HEK293 (cell line): ENCODE measurements at regions not wholly inside any gene's neighbourhood (a gene's known extent, or its start where the extent isn't known, plus 50 kb on each side); places are given as distances from the start of the nearest gene placed in this dataset.

Source experiments
- CTCF ChIA-PET: fragments of 350-600 bp; formaldehyde crosslinking; extraction: SDS; loops from one replicate; lab custom pipeline; 2021; ENCODE audit warnings: antibody characterized with exemption; lab: Yijun Ruan, JAX
- POLR2A ChIA-PET: fragments of 300-600 bp; formaldehyde crosslinking; extraction: SDS; loops from one replicate; lab custom pipeline; 2020; ENCODE audit warnings: antibody characterized with exemption, inconsistent platforms; lab: Yijun Ruan, JAX
- H3K27ac ChIP-seq: fragments of 200-500 bp; sonication (Bioruptor generic); 2 replicates; pipeline ENCODE4 v1.5.1; 2014; ENCODE audit warnings: low read depth, low read length, control low read depth, inconsistent platforms; ENCODE audit errors: extremely low read depth
- H3K36me3 ChIP-seq, 2 experiments: fragments of 200-500 bp in 1 of 2; sonication (Bioruptor generic) in 1 of 2; 1 replicate in 1 of 2; 2 replicates in 1 of 2; pipeline ENCODE4 v1.5.1; 2014 to 2017; ENCODE audit warnings: inconsistent platforms in 2 of 2, low read length in 2 of 2; ENCODE audit not compliant: control insufficient read depth in 2 of 2, insufficient read depth in 1 of 2
- H3K4me1 ChIP-seq: fragments of 200-500 bp; sonication (Bioruptor generic); 2 replicates; pipeline ENCODE4 v1.5.1; 2014; ENCODE audit warnings: mild to moderate bottlenecking, low read length, inconsistent platforms; ENCODE audit not compliant: control insufficient read depth, insufficient read depth
- H3K4me3 ChIP-seq: 2 replicates; pipeline ENCODE4 v1.5.1; 2011; ENCODE audit warnings: low read depth, mild to moderate bottlenecking, control low read depth, low read length, moderate library complexity
- H3K9me3 ChIP-seq: fragments of 200-500 bp; sonication (Bioruptor generic); 2 replicates; pipeline ENCODE4 v1.5.1; 2014; ENCODE audit warnings: low read depth, low read length, inconsistent platforms; ENCODE audit not compliant: control insufficient read depth, insufficient read depth
- BCL11B ChIP-seq: fragments of 450-650 bp; formaldehyde crosslinking; IDR thresholded peaks from 2 replicates; pipeline ENCODE4 v1.5.1; 2016; ENCODE audit warnings: low read depth, missing biosample characterization, missing genetic modification characterization
- RBAK ChIP-seq: fragments of 450-650 bp; formaldehyde crosslinking; IDR thresholded peaks from 2 replicates; pipeline ENCODE4 v1.5.1; 2016; ENCODE audit warnings: missing biosample characterization, missing genetic modification characterization
- TRIM28 ChIP-seq: IDR thresholded peaks from 2 replicates; pipeline ENCODE4 v1.6.1; 2011; ENCODE audit warnings: low read length, control low read depth, borderline replicate concordance
- YY1 ChIP-seq: fragments of 450-650 bp; formaldehyde crosslinking; IDR thresholded peaks from 2 replicates; pipeline ENCODE4 v1.5.1; 2018; ENCODE audit warnings: missing biosample characterization, missing genetic modification characterization
- ZBTB17 ChIP-seq: fragments of 450-650 bp; formaldehyde crosslinking; IDR thresholded peaks from 2 replicates; pipeline ENCODE4 v1.5.1; 2016; ENCODE audit warnings: missing biosample characterization, missing genetic modification characterization
- ZBTB8A ChIP-seq: fragments of 450-650 bp; formaldehyde crosslinking; IDR thresholded peaks from 2 replicates; pipeline ENCODE4 v1.5.1; 2016; ENCODE audit warnings: missing biosample characterization, missing genetic modification characterization
- ZEB2 ChIP-seq: fragments of 450-650 bp; formaldehyde crosslinking; IDR thresholded peaks from 2 replicates; pipeline ENCODE4 v1.5.1; 2016; ENCODE audit warnings: missing biosample characterization, missing genetic modification characterization
- ZNF133 ChIP-seq: fragments of 450-650 bp; formaldehyde crosslinking; IDR thresholded peaks from 2 replicates; pipeline ENCODE4 v1.5.1; 2016; ENCODE audit warnings: missing biosample characterization, missing genetic modification characterization
- ZNF138 ChIP-seq: fragments of 450-650 bp; formaldehyde crosslinking; IDR thresholded peaks from 2 replicates; pipeline ENCODE4 v1.5.1; 2016; ENCODE audit warnings: missing biosample characterization, missing genetic modification characterization, borderline replicate concordance
- ZNF157 ChIP-seq: fragments of 450-650 bp; formaldehyde crosslinking; IDR thresholded peaks from 2 replicates; pipeline ENCODE4 v1.5.1; 2016; ENCODE audit warnings: missing biosample characterization, missing genetic modification characterization
- ZNF311 ChIP-seq: fragments of 450-650 bp; formaldehyde crosslinking; IDR thresholded peaks from 2 replicates; pipeline ENCODE4 v1.5.1; 2017; ENCODE audit warnings: missing biosample characterization, missing genetic modification characterization, borderline replicate concordance
- ZNF48 ChIP-seq: fragments of 450-650 bp; formaldehyde crosslinking; IDR thresholded peaks from 2 replicates; pipeline ENCODE4 v1.5.1; 2016; ENCODE audit warnings: missing biosample characterization, missing genetic modification characterization
- ZNF544 ChIP-seq: fragments of 450-650 bp; formaldehyde crosslinking; IDR thresholded peaks from 2 replicates; pipeline ENCODE4 v1.5.0; 2017; ENCODE audit warnings: missing biosample characterization, missing genetic modification characterization
- ZNF560 ChIP-seq: fragments of 450-650 bp; formaldehyde crosslinking; IDR thresholded peaks from 2 replicates; pipeline ENCODE4 v1.5.1; 2017; ENCODE audit warnings: missing biosample characterization, missing genetic modification characterization, borderline replicate concordance
- ZNF571 ChIP-seq: fragments of 450-650 bp; formaldehyde crosslinking; IDR thresholded peaks from 2 replicates; pipeline ENCODE4 v1.5.0; 2017; ENCODE audit warnings: missing biosample characterization, missing genetic modification characterization
- ZNF623 ChIP-seq: fragments of 450-650 bp; formaldehyde crosslinking; IDR thresholded peaks from 2 replicates; pipeline ENCODE4 v1.5.1; 2016; ENCODE audit warnings: missing biosample characterization, missing genetic modification characterization
- ZNF624 ChIP-seq: fragments of 450-650 bp; formaldehyde crosslinking; IDR thresholded peaks from 2 replicates; pipeline ENCODE4 v1.5.1; 2017; ENCODE audit warnings: missing biosample characterization, missing genetic modification characterization
- ZNF626 ChIP-seq: fragments of 450-650 bp; sonication (Bioruptor Pico); formaldehyde crosslinking; IDR thresholded peaks from 2 replicates; pipeline ENCODE4 v1.5.1; 2018; ENCODE audit warnings: missing biosample characterization, missing genetic modification characterization, inconsistent platforms
- ZNF629 ChIP-seq: fragments of 450-650 bp; formaldehyde crosslinking; IDR thresholded peaks from 2 replicates; pipeline ENCODE4 v1.5.1; 2017; ENCODE audit warnings: missing biosample characterization, missing genetic modification characterization
- ZNF664 ChIP-seq: fragments of 450-650 bp; formaldehyde crosslinking; IDR thresholded peaks from 2 replicates; pipeline ENCODE4 v1.5.1; 2016; ENCODE audit warnings: missing biosample characterization, missing genetic modification characterization
- ZNF670 ChIP-seq: fragments of 450-650 bp; formaldehyde crosslinking; IDR thresholded peaks from 2 replicates; pipeline ENCODE4 v1.5.1; 2016; ENCODE audit warnings: missing biosample characterization, missing genetic modification characterization, low read depth
- ZXDB ChIP-seq: fragments of 450-650 bp; formaldehyde crosslinking; IDR thresholded peaks from 2 replicates; pipeline ENCODE4 v1.5.1; 2016; ENCODE audit warnings: missing biosample characterization, missing genetic modification characterization
- TF ChIP-seq, protein P1 (sequence below): fragments of 450-650 bp; formaldehyde crosslinking; IDR thresholded peaks from 2 replicates; pipeline ENCODE4 v1.5.1; 2016; ENCODE audit warnings: missing biosample characterization, missing genetic modification characterization
- TF ChIP-seq, protein P2 (sequence below): fragments of 450-650 bp; formaldehyde crosslinking; conservative IDR thresholded peaks from 2 replicates; pipeline ENCODE4 v1.5.1; 2016; ENCODE audit warnings: low read depth, missing biosample characterization, missing genetic modification characterization
- TF ChIP-seq, protein P3 (sequence below): fragments of 450-650 bp; formaldehyde crosslinking; IDR thresholded peaks from 2 replicates; pipeline ENCODE4; 2016; ENCODE audit warnings: missing biosample characterization, missing genetic modification characterization

DNA sequence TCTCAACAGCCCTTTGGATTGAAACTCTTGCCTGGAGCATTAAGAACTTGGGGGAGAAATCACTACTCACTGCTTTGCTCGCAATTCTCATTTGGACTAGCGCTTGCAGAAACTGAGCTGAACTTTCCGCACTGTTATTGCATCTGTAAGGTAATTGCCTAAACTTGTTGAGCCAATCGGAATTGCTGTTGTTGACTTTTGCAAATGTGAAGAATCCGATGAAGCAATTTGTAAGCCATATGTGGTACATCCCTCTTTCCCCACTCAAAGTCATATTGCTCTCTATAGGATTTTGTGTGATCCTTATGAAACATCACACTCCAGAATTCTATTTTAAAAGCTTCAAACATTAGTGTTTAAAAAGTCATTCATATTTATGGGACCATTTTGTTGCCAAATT, 191.7 kb upstream of the GBE1 start:
- no peaks in the 10 kb centered on the region for H3K4me1 ChIP-seq
- POLR2A ChIA-PET = no interaction called here
- TF ChIP-seq, protein P1, sequence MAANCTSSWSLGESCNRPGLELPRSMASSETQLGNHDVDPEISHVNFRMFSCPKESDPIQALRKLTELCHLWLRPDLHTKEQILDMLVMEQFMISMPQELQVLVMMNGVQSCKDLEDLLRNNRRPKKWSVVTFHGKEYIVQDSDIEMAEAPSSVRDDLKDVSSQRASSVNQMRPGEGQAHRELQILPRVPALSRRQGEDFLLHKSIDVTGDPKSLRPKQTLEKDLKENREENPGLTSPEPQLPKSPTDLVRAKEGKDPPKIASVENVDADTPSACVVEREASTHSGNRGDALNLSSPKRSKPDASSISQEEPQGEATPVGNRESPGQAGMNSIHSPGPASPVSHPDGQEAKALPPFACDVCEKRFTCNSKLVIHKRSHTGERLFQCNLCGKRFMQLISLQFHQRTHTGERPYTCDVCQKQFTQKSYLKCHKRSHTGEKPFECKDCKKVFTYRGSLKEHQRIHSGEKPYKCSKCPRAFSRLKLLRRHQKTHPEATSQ (tag by site-specific recombination) = no peak
- TF ChIP-seq, protein P2, sequence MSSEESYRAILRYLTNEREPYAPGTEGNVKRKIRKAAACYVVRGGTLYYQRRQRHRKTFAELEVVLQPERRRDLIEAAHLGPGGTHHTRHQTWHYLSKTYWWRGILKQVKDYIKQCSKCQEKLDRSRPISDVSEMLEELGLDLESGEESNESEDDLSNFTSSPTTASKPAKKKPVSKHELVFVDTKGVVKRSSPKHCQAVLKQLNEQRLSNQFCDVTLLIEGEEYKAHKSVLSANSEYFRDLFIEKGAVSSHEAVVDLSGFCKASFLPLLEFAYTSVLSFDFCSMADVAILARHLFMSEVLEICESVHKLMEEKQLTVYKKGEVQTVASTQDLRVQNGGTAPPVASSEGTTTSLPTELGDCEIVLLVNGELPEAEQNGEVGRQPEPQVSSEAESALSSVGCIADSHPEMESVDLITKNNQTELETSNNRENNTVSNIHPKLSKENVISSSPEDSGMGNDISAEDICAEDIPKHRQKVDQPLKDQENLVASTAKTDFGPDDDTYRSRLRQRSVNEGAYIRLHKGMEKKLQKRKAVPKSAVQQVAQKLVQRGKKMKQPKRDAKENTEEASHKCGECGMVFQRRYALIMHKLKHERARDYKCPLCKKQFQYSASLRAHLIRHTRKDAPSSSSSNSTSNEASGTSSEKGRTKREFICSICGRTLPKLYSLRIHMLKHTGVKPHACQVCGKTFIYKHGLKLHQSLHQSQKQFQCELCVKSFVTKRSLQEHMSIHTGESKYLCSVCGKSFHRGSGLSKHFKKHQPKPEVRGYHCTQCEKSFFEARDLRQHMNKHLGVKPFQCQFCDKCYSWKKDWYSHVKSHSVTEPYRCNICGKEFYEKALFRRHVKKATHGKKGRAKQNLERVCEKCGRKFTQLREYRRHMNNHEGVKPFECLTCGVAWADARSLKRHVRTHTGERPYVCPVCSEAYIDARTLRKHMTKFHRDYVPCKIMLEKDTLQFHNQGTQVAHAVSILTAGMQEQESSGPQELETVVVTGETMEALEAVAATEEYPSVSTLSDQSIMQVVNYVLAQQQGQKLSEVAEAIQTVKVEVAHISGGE (tag by site-specific recombination) = no peak
- TF ChIP-seq ZNF311 (tag by site-specific recombination) (no peak), ZEB2 (no peak), RBAK (tag by site-specific recombination) (no peak), ZNF624 (tag by site-specific recombination) (no peak), ZNF670 (tag by site-specific recombination) (no peak), ZBTB17 (tag by site-specific recombination) (no peak), YY1 (tag by site-specific recombination) (no peak), ZNF48 (tag by site-specific recombination) (no peak), ZNF623 (tag by site-specific recombination) (no peak)
- H3K9me3 ChIP-seq = no peaks in the 10 kb centered on the region
- CTCF ChIA-PET = no interaction called here
- no peak overlapping the region for H3K27ac ChIP-seq
- no peaks in the 10 kb centered on the region for H3K36me3 ChIP-seq
- H3K4me3 ChIP-seq = no peak overlapping the region

DNA sequence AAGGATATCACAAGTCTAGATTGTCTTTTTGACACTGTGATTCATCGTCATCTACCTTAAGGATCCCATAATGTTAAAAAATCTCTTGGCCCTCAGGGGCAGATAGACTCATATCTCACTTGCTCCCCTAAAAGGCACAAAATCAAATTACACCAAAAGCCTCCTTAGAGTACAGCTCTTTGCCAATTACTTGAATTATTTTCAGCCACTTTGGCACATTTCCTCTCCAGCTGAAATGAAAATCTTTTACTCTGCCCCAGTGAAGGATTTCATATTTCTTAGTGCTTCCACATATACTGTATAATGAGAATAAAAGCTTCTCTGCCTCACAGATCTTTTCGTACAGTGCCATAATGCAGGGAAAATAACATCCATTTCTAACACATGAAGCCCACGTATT, 190.7 kb upstream of the GBE1 start:
- H3K27ac ChIP-seq = no peak overlapping the region
- no peaks in the 10 kb centered on the region for H3K36me3 ChIP-seq
- no peak overlapping the region for H3K4me3 ChIP-seq
- CTCF ChIA-PET = interaction anchor here (0.6 kb wide), 1 partner anchor 294 kb away, joined by 3 read pairs; no protein-coding TSS in a partner anchor
- TF ChIP-seq ZNF560 (tag by site-specific recombination) = no peak
- no peak for TF ChIP-seq TRIM28
- TF ChIP-seq ZNF626 (tag by site-specific recombination) = no peak
- TF ChIP-seq BCL11B (tag by site-specific recombination) = no peak
- TF ChIP-seq ZNF571 = no peak
- TF ChIP-seq ZNF664 = no peak
- TF ChIP-seq ZXDB (tag by site-specific recombination) = no peak
- TF ChIP-seq ZNF133 = no peak
- no peak for TF ChIP-seq ZNF138
- TF ChIP-seq, all 188 proteins: peak for 0
- no peaks in the 10 kb centered on the region for H3K9me3 ChIP-seq
- POLR2A ChIA-PET = no interaction called here
- no peaks in the 10 kb centered on the region for H3K4me1 ChIP-seq

DNA sequence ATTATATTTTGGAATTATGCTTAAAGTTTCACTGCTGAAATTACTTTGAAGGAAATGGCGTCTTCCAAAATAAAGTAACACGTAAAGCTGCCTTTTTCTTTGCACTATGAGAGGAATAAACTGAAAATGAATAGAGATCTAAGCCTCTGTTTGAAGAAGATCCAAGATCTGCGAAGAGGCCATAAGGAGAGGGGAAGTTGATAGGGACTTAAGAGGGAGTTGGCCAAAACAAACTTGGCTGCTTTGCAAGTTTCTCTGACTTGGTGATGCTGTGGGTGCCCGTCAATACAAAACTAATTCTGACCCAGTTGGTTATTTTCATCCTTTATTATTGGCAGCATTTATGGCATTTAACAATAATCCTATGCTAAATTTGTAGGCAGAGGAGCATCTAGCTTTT, 190.2 kb upstream of the GBE1 start:
- POLR2A ChIA-PET = no interaction called here
- CTCF ChIA-PET = no interaction called here
- Histone ChIP-seq H3K4me3 (no peak overlapping the region), H3K27ac (no peak overlapping the region), H3K9me3 (no peaks in the 10 kb centered on the region), H3K36me3 (no peaks in the 10 kb centered on the region), H3K4me1 (no peaks in the 10 kb centered on the region)
- no peak for TF ChIP-seq ZNF544 (tag by site-specific recombination)
- no peak for TF ChIP-seq ZNF629 (tag by site-specific recombination)
- TF ChIP-seq, protein P3, sequence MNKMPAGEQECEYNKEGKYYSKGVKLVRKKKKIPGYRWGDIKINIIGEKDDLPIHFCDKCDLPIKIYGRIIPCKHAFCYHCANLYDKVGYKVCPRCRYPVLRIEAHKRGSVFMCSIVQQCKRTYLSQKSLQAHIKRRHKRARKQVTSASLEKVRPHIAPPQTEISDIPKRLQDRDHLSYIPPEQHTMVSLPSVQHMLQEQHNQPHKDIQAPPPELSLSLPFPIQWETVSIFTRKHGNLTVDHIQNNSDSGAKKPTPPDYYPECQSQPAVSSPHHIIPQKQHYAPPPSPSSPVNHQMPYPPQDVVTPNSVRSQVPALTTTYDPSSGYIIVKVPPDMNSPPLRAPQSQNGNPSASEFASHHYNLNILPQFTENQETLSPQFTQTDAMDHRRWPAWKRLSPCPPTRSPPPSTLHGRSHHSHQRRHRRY (tag by site-specific recombination) = no peak
- no peak for TF ChIP-seq ZNF48 (tag by site-specific recombination)
- TF ChIP-seq ZBTB8A (tag by site-specific recombination) = no peak
- no peak for TF ChIP-seq ZNF157 (tag by site-specific recombination)
